ENCODE measurements at regions not wholly inside any gene's neighbourhood (a gene's known extent, or its start where the extent isn't known, plus 50 kb on each side); places are given as distances from the start of the nearest gene placed in this dataset.

DNA sequence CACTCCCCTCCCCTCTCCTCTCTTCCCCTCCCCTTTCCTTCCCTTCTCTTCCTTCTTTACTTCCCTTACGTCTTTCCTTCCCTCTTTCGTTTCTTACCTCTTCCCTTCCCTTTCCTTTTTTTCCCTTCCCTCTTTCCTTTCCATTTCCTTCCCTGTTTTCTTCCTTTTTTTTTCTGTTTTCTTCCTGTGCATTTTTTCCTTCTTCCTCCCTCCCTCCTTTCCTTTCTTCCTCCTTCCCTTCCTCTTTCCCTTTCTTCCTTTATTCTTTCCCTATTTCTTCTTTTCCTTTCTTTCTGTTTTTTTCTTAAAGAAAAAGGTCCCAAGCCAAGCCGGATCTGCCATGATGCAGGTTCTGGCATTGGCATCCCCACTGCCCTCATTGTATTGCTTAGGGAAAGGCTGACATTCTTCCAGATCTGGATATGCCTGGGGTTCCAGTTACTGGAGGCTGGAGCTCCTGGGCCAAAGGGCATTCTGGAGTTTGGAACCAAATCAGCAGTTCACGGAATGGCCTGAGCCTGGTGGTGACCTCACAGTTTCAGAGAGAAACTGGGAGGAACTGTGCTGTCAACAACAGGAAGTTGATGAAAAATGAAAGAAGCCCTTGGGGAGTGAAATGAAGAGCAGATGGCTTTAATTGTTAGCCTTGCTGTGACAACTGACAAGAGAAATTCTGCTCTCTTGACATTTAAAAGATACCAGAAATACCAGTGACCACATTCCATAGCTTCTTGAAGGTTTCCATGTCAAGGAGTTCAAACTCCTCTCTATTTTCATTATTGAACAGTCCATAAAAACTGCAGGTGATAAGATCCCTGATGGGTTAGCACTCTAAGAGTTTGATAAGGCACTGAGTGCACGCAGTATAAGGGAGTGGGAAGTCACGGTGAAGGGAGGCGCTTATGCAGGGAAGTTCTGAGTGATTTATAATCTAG, 622.1 kb downstream of the SPRY1 start:
- DNase-seq: no peak

DNA sequence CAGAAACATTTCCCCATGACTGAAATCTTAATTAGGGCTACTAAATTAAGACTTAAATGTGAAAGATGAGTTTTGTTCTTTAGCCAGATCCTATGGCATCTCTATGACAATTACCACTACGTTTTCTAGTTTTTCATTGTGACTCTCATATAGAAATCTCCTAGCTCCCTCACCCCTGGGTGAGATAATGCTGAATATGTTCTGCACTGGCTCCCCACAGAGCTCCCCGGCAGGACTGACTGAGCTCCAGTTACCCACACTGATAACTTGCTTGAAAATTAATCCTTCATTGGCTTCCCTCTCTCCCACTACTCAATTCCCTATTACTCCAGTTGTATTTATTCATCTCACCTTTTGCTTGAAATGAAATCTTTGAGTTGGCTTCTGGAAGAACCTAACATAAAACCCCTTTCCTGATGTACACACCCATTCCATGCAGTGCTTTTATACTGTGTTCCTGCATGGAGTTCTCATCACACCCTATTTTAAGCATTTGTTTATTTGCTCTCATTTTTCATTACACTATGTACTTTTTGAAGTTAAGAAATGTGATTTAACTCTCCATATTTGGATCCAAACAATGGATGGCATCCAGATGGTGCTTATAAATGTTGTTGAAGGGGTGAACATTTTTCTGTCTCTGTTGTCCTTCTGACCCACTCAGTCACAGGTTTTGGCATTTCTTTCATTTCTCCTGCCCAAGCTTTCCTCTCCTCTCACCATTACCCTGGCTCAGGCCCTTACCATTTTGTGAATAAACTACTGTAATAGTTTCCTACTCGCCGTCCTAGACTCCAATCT, 623.4 kb downstream of the SPRY1 start:
- no peak for DNase-seq

DNA sequence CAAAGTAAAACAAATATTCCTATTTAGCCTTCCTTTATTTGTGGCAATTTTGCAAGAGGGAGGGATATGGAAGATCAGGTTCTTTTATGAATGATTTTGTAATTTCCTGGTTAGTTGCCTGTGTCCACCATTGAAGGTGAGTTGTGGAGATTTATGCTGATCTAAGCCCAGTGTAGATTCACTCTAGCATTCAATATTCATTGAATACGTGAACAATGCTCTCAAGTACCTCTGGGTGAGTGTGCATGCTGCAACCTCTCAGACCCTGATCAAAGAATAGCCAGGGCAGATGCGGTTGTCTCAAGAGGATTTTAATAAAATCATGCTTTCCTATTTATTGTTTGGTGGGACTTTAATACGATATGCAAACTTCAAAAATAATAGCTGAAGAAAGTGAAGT, 628.4 kb downstream of the SPRY1 start:
- no peak for DNase-seq

DNA sequence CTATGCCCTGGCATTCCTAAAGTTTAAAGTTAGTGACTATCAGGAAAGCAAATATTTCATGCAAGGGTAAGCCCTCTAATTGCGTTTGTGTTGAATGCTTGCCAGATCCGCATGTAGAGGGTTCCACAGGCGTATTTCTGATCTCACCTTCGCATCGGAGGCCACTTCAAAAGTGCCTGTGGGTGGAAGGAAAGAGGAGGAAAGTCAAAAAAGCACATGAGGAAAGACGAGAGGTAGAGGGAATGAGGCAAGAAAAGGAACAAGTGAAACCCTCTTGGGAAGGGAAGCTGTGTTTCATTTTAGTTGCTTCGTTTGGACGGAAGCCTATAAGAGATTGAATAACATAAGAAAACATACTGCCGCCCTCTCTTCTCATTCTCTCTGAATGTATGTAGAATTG, 628.8 kb downstream of the SPRY1 start:
- no peak for DNase-seq

DNA sequence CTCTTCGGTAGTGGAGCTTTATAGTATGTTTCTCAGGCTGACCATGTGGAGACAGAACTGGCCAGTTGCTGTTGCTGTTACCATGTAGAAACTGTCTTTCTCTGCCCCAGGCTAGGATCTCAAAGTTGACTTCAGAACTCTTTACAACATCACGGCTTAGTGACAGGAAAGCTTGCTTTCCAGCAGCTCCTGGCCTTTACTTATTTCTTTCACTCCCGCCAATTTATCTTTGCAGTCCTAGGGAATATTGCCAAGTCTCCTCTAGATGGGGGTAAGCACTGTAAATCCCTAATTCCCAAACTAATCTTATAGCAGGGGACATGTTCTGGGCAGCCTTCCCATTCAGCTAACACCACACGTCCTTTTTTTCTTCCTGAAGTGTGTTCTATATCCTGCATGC, 631.6 kb downstream of the SPRY1 start:
- DNase-seq: no peak

DNA sequence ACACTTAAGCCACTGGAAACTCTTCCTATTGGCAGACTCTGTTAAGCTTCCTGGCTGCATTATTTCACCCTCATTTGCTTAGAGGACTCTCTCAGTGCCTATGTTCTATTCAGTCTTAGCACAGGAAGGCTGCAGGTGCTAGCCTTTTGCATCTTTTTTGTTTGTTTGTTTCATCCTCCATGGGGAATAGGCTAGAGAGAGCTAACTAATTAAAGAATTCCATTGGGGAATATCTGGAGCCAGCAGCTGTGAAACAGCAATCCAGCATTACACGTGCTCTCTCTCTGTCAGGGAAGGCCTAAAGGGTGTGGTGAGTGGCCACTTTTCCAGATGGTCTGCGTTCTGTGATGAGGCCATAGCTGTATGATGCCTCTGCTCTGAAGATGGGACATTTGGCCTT, 633.6 kb downstream of the SPRY1 start:
- DNase-seq: no peak

DNA sequence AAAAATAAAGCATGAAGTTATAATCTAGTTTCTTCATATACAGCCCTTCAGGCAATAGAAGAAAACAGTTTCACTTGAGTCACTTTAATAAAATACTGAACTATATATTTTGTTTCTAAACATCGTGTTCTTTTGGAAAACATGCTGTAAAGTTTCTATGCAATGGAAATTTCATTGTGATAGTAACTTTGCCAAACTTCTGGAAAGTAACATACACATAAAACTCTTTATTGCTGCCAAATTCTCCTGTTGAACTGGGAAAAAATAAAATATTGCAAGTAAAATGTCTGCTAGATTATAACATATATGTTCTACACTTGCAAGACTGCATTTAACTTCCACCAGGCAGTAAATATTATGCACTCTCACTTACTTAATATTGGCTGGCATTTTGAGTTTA, 635.4 kb downstream of the SPRY1 start:
- no peak for DNase-seq

DNA sequence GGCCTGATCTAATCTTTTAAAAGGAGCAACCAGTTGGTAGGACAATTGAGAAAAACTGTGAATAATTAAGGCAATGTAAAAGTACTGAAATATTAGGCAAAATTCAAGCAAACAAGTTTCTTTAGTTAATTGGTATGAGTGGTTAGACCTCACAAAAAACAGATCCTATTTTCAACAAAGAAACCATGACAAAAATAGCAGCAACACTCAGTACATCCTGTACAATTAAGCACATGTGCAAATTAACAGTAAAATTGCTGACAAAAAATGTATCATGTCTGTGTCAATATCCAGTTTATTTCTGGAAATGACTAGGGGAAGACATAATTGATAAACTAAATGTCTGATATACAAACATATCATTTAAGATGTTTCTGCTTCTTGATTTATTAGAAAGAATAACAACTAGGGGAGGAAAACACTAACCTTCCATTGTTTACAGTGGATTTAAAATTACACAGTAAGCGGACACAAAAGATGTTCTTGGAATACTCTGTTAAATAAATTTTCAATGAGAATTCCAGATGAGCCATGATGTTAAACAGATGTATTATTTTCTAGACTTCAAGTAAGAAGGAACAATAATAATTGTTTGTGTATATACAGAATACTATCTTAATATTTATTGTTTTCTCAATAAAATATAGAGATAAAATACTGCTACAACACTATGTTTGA, 638.9 kb downstream of the SPRY1 start:
- DNase-seq: no peak

DNA sequence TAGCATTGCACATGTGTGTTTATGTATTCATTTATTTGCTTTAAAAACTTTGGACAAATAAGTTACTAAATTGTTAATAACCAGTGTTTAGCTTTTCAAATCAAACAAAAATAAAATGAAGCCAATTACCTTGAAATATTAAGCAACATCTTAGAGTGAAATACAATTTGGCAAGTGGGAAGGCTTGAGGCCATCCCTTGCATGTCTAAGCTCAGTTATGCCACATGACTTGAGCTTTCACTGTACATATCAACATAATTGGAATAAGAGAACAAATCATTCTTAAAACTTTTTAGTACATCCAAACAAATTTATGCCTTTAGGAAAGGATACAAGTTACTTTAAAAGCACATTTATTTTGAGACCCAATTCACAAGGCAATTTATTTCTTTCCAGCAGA, 640.6 kb downstream of the SPRY1 start:
- no peak for DNase-seq

DNA sequence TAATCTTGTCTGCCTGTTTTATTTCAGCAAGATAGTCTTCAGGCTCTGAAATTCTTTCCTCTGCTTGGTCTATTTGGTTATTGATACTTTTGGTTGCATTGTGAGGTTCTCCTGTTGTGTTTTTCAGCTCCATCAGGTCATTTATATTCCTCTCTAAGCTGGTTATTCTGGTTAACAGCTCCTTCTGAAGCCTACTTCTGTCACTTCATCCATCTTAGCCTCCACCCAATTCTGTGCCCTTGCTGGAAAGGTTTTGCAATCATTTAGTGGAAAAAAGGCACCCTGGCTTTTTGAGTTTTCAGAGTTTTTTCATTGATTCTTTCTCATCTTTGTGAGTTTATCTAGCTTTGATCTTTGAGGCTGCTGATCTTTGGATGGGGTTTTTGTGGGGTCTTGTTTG, 647.7 kb downstream of the SPRY1 start:
- DNase-seq: no peak

DNA sequence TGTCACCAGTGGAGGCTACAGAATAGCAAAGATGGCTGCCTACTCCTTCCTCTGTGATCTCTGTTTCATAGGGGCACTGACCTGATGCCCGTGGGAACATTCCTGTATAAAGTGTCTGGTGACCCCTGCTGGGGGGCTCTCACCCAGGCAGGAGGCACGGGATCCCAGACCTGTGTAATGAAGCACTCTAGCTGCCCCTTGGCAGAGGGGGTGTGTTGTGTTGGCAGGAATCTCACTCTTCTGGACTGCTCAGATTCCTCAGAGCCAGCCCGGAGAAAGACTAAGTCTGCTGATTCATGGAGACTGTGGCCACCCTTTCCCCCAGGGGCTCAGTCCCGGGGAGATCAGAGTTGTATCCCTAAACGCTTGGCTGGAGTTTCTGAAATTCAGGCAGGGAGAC, 648.3 kb downstream of the SPRY1 start:
- DNase-seq: no peak

DNA sequence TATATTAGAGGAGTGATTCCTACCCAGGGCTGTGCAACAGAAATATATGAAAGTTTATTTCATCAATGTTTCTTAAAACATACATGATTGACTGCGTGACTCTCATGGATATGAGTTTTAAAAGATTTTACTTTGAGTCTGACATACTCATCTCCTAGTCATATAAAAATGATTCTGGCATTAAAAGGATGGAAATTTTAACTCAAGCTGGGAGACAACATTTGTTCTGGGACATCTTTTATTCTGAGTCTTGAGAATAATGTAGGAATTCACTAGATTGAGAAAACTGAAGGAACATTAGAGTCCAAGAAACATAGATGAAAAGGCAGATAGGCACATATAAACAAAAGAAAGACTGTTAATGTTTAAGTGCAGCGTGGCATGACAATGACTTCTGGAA, 649.6 kb downstream of the SPRY1 start:
- DNase-seq: no peak

DNA sequence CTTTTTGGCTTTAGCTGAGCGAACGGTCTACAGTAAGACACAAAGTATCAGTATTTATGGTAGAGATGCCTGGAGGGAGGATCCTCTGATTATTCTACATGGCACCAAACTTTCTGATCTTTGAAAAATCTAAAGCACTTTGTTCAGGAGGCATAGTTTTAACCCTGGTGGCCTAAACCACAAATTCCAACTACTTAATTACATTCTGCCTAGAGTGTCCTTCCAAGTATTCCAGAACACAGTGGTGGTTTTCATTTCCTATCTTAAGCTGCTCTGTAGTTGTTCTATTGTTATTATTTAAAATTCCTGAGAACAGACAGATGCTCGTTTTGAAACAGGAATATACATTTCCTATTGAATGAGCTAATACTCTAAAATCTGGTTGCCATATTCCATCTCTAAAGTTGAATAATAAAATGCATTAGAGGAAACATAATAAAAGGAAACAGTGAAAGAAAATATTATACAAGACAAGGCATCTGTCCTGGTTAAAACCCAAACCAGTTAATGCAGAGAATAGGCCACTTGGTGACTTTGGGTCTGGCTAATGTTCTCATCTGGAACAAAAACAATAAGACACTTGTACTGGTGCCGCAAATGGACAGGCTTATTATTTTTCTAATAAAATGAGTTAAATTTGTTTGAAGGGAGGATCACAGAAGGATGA, 657.4 kb downstream of the SPRY1 start:
- DNase-seq: no peak

DNA sequence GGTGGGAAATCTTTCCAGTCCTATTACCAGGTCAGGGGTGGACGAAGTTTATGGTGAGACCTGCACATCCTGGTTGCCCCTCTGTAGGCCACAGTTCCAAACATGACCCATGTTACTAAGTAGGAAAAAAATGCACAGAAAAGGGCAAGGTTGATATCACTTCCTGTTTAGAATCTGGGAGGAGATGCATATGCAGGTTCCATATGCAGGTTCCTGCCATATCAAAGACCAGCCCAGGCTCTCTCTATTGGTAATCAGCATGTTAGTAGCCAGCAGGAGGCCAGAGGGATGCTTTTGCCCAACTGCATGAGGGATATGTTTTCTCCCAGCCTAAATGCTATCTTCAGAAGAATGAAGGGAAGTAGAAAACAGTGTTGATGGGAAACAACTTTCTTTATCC, 657.2 kb downstream of the ANKRD50 start:
- no peak for DNase-seq

DNA sequence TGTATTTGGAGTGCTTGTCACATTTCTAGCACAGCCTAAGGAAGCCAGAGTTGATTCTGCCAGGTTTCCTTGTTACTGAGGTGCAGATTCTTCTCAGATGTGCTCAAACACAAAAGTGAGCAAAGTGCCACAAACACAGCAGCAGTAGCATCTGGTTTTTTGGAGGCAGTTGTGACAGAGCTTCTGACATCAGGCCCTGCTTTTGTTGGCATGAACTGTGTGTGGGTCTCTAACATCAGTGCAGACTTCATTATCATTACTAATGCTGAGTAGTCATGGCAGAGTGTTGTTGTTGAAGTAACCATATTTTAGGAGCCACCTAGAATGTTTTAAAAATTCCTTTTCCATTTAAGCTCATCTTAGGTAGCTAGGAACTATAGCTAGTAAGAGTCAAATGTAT, 656.6 kb downstream of the ANKRD50 start:
- no peak for DNase-seq

DNA sequence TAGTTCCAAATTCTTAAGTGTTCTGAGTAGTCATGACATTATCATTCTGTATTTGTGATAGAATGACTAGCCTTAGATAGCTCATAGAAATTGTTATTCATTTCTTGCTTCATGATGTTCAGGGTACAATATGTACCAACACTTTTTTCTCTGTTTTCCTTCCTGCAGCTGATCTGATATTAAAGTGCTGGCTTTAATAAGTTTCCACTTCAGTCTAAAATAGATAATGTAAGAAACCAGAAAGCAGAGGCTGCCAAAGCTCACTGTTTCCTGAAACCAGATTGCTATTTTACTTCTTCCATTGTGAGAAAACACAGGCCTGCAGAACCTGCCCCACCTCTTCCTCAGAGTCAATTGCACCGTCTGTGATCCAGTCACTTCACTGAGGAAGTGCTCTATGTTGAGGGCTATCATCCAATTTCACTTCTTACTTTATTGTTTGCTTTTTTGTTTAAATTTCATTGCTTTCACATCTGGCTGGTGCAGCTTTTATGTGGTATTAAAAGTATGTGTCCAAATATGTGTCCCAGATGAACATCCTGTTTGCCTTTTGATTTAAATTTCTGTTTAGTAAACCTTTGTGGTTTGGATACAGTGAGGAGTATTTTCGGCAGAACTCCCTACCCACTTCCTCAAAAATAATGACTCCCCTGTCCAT, 652.1 kb downstream of the ANKRD50 start:
- DNase-seq: no peak

DNA sequence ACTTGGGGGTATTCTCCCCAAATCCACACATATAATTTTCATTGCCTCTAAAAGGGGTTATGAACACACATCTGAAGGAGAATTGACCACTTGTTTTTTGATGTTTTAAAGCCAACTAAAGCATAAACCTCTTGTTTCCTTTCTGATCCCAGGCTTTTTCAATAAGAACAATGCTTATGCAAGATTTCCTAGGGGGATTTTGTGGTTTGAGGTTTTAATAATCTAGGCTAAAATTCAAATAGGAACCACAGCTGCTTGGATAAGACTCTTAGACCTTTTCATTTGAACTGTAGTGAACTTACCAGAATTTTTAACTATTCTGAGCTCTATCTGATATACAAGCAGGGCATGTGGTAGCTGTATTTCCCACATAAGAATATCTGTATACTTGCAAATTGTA, 651.1 kb downstream of the ANKRD50 start:
- DNase-seq: no peak

DNA sequence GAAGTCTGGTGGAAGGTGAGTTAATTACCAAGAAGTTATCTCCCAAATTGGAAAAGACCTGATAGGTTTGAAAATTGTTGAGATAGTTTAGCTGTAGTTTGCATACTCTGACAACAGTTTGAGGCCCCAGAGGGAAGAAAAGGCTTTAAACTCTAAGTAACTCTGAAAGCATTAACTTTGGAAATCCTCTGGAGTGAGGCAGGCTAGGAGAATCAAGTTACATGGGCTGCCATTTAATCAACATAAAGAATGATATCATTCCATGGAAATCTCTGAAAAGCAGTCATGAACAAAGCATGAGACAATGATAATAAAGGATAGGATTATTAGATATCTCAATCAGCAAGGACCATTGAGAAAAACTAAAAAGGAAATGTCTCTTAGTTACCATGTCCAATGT, 647.1 kb downstream of the ANKRD50 start:
- no peak for DNase-seq

DNA sequence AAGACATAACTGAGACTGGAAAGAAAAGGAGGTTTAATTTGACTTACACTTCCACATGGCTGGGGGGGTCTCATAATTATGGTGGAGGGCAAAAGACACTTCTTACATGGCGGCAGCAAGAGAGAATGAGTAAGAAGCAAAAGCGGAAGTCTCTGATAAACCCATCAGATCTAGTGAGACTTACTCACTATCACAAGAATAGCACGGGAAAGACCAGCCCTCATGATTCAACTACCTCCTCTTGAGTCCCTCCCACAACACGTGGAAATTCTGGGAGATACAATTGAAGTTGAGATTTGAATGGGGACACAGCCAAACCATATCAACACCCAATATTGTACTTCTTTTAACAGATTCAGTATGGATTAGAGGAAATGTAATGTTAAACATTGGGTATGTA, 646.6 kb downstream of the ANKRD50 start:
- no peak for DNase-seq

DNA sequence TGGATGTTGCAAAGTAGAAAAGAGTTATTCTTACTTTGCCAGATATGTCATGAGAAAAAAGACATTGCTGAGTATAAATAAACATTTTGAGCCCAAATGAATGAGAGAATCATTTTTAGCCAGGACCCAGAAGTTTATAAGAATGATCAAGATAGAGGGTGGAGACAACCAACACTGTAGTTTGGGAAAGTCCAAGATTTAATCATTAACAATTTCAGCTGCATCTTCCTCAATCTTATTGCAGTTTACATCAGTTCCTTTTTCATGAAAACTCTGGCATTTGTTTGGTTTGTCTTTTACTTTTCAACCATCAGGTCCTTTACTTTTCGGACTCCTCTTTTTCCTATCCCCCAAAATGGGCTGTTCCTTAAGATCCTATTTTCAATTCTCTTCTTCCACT, 645.9 kb downstream of the ANKRD50 start:
- no peak for DNase-seq

DNA sequence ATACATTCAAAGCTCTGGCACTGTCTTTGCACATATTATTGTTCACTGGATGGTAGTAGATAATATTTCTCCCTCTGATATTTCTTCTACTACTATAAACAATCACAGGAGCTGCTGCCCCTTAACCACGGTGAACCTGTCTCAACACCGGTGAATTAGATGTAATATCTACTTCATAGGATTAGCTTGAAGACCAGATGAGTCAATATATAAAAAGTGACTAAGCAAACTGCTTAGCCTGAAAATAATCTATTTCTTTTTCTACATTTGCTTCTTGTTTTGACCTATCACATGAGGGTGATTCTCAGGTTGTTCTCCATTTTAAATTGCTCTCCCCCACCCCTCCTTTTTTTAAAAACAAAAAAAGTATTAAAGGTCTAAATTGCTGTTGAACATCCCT, 645.5 kb downstream of the ANKRD50 start:
- DNase-seq: no peak

DNA sequence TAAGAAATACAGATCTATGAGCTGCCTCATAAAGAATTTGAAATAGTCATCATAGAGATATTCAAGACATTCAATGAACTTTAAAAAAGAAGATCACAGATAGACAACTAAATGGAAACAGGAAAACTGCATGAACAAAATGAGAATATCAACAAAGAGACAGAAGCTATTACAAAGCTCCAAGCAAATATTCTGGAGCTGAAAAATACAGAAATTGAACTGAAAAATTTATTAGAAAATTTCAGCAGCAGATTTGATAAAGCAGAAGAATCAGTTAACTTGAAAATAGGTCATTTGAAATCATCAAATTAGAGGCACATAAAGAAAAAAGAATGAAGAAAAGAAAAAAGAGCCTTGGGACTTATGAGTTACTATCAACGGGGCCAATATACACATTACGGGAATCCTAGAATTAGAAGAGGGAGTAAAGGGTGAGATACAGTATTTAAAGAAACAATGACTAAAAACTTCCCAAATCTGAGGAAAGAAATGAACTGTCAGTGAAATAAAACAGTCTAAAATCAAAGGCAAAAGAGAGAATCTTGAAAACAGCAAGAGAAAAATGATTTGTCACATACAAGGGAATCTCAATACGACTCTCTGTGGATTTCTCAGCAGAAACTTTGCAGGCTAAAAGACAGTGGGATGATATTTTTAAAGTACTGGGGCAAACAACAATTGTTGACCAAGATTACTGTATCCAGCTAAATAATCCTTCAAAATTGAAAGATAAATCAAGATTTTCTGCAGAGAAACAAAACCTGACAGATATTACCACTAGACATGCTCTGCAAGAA, 641.6 kb downstream of the ANKRD50 start:
- DNase-seq: no peak
